ENCODE measurements at regions not wholly inside any gene's neighbourhood (a gene's known extent, or its start where the extent isn't known, plus 50 kb on each side); places are given as distances from the start of the nearest gene placed in this dataset.
"Not testable (repeated sequence)": the region's sequence is repeated elsewhere in the genome, so short reads cannot be mapped to it uniquely, and the experiment has no call there.

DNA sequence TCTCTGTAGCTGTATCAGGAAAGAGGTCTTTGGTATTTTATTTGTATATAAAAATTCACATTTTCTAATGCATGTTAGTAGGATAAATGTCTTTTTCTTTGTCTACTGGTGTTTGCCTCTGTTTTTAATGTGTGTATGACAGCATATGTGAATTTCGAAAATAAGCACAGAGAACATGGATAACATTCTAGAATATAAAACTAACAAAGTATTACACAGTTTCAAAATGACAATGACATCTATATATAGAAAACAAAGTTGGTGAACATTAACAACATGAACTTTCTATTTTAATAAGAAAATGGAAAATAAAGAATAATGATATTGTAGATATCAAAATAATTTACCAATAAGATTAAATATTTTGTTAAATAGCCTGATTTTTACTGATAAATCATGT lies 608.0 kb downstream of the COL12A1 start:
- H3K27me3 ChIP-seq = no peaks in the 10 kb centered on the region
- H3K9me3 ChIP-seq = no peaks in the 10 kb centered on the region
- TF ChIP-seq POLR2A (IDR thresholded peaks at IDR 0.05) (no peak), CTCF (IDR thresholded peaks at IDR 0.05 in 4 of 5, conservative IDR thresholded peaks at IDR 0.05 in 1 of 5) (no peak)
- no peak overlapping the region for H3K27ac ChIP-seq
- H3K4me1 ChIP-seq = no peaks in the 10 kb centered on the region
- no peak overlapping the region for H3K4me3 ChIP-seq
- H3K36me3 ChIP-seq = no peaks in the 10 kb centered on the region
- DNase-seq (no peak), ATAC-seq (no peak)
- in situ Hi-C loops (cut with MboI; ENCODE audit: low sequenced_read_pairs in 4 of 4) = no loop called here
- intact Hi-C loops (cut with DNase I; ENCODE audit: low total_unique reads) = no loop called here

DNA sequence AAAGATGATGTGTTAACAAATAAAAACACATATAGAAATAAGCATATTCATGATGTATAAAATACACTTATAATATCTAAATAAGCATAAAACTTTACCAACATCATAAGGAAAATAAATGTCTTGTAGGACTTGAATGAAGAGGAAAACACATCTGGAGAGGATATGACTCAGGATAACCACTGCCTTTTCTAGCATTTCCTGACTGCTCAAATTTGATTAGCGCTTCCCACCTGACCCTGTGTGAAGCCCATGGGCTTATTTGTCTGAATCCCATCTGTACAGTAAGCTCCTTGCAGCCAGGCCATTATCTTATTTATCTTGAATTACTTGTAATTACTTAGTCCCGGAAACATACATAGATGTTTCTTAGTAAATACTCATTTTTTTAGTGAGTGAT lies 608.6 kb downstream of the COL12A1 start:
- H3K27me3 ChIP-seq = no peaks in the 10 kb centered on the region
- no peak overlapping the region for H3K27ac ChIP-seq
- no peaks in the 10 kb centered on the region for H3K36me3 ChIP-seq
- TF ChIP-seq POLR2A (IDR thresholded peaks at IDR 0.05) = no peak
- no peak for TF ChIP-seq CTCF (IDR thresholded peaks at IDR 0.05 in 4 of 5, conservative IDR thresholded peaks at IDR 0.05 in 1 of 5)
- in situ Hi-C loops (cut with MboI; ENCODE audit: low sequenced_read_pairs in 4 of 4) (no loop called here), intact Hi-C loops (cut with DNase I; ENCODE audit: low total_unique reads) (no loop called here)
- no peaks in the 10 kb centered on the region for H3K4me1 ChIP-seq
- DNase-seq (no peak), ATAC-seq (no peak)
- H3K4me3 ChIP-seq = no peak overlapping the region
- no peaks in the 10 kb centered on the region for H3K9me3 ChIP-seq

GRCh38 chr6:74596588-74596987 lies 609.3 kb downstream of the COL12A1 start:
- no peak for ATAC-seq
- in situ Hi-C loops (cut with MboI; ENCODE audit: low sequenced_read_pairs in 4 of 4) (no loop called here), intact Hi-C loops (cut with DNase I; ENCODE audit: low total_unique reads) (no loop called here)
- DNase-seq = no peak
- H3K9me3 ChIP-seq = no peaks in the 10 kb centered on the region
- H3K27me3 ChIP-seq = no peaks in the 10 kb centered on the region
- no peaks in the 10 kb centered on the region for H3K4me1 ChIP-seq
- TF ChIP-seq CTCF (IDR thresholded peaks at IDR 0.05 in 4 of 5, conservative IDR thresholded peaks at IDR 0.05 in 1 of 5) = no peak
- TF ChIP-seq POLR2A (IDR thresholded peaks at IDR 0.05) = no peak
- H3K36me3 ChIP-seq = no peaks in the 10 kb centered on the region
- no peak overlapping the region for H3K27ac ChIP-seq
- no peak overlapping the region for H3K4me3 ChIP-seq

DNA sequence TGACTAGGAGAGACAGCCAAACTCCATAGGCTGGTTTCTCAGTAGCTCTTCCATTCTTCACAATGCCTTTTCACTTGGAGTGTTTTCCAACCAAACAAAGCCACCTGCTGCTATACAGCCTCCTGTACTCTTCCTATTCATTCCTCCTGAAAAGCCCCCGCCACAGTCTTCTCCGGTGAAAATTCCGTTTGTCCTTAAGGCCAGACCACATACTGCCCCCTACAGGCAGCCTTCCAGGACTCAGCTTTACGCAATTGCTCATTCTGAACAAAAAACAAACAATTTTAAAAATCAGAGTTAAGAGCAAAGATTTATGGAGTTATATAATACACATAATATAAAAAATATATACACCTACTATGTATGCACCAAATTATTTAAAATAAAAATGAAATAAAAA lies 611.5 kb downstream of the COL12A1 start:
- intact Hi-C loops (cut with DNase I; ENCODE audit: low total_unique reads); ATAC-seq; H3K27me3 ChIP-seq; in situ Hi-C loops (cut with MboI; ENCODE audit: low sequenced_read_pairs in 4 of 4); H3K4me1 ChIP-seq; H3K27ac ChIP-seq; H3K36me3 ChIP-seq; DNase-seq; H3K9me3 ChIP-seq; H3K4me3 ChIP-seq: not testable (repeated sequence)

DNA sequence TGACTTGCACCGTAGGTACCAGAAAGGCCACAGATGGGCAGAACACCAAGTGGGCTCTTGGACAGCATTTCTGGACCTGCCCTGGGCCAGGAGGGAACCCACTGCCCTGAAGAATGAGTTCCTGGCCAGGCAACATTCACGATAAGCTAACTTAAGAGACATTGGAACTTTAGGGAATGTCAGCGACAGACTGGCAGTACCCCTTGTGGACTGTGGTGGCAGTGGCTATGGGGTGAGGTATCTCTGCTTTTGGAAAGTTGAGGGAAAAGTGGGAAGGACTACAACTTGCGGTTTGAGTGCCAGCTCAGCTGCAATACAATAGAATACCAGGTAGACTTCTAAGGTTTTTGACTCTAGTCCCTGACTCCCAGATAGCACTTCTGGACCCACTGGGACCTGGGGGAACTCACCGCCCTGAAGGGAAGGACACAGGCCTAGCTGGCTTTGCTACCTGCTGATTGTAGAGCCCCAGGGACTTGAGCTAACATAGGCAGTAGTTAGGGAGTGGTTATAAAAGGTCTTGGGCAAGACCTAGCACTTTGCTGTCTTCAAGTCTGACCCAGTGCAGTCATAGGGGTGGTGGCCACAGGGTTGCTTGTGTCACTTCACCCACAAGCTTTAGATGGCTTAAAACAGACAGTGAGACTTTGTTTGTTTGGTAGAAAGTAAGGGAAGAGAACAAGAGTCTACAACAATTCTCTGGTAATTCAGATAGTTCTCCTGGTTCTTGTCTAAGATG lies 617.6 kb downstream of the COL12A1 start:
- Histone ChIP-seq H3K9me3 (no peaks in the 10 kb centered on the region), H3K4me1 (no peaks in the 10 kb centered on the region), H3K36me3 (no peaks in the 10 kb centered on the region), H3K4me3 (no peak overlapping the region), H3K27ac (no peak overlapping the region), H3K27me3 (no peaks in the 10 kb centered on the region)
- intact Hi-C loops (cut with DNase I; ENCODE audit: low total_unique reads) (no loop called here), in situ Hi-C loops (cut with MboI; ENCODE audit: low sequenced_read_pairs in 4 of 4) (no loop called here)
- TF ChIP-seq CTCF (IDR thresholded peaks at IDR 0.05 in 4 of 5, conservative IDR thresholded peaks at IDR 0.05 in 1 of 5) (no peak), POLR2A (IDR thresholded peaks at IDR 0.05) (no peak)
- no peak for DNase-seq
- no peak for ATAC-seq
